ENCODE measurements at regions not wholly inside any gene's neighbourhood (a gene's known extent, or its start where the extent isn't known, plus 50 kb on each side); places are given as distances from the start of the nearest gene placed in this dataset.

DNA sequence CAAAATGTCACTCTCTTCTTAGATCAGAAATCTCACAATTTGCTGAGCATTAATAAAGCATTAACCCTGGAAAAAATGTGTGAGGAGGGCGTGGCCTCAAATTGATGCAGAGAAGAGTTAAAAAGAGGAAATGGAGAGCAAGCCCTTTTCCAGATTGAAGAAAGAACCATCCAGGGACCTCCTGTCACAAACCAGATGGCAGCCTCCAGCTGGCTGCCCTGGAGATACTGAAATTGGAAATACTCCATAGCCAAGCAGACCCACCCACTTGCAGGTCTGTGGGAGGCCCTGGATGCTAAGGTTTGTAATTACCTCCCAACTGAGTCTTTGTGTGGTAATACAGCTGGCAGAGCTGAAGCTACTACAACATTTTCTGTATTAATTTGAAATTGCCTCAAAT is 214.9 kb downstream of the IL20RB start:
- no peak overlapping the region for H2AFZ ChIP-seq (replicated peaks; ENCODE audit: low read length, poor library complexity)
- H3K27ac ChIP-seq (ENCODE audit: insufficient read depth, low read length): no peak overlapping the region
- BruUV-seq (replicated peaks): no TSS peak
- in situ Hi-C loops (cut with MboI; ENCODE audit: low sequenced_read_pairs) (no loop called here), intact Hi-C loops (cut with micrococcal nuclease) (no loop called here), dilution Hi-C loops (cut with HindIII; ENCODE audit: low sequenced_read_pairs, unreplicated experiment) (no loop called here)
- H4K91ac ChIP-seq (ENCODE audit: insufficient read depth, low read depth, low read length): no peak overlapping the region
- H2AK5ac ChIP-seq (ENCODE audit: low read depth, low read length): no peak overlapping the region
- H3K4me3 ChIP-seq (ENCODE audit: insufficient read depth, low read depth, low read length): no peak overlapping the region
- H2BK15ac ChIP-seq (ENCODE audit: low read depth, low read length): no peak overlapping the region
- H3K4me1 ChIP-seq (ENCODE audit: control insufficient read depth, insufficient read depth, low read length): no peaks in the 10 kb centered on the region
- no peaks in the 10 kb centered on the region for H3K27me3 ChIP-seq (ENCODE audit: control insufficient read depth, insufficient read depth, low read length)
- TF ChIP-seq RCOR1 (IDR thresholded peaks at IDR 0.05; ENCODE audit: insufficient replicate concordance, low read length): no peak
- no peak for TF ChIP-seq RAD21 (IDR thresholded peaks at IDR 0.05; ENCODE audit: low read length)
- TF ChIP-seq POLR2A (IDR thresholded peaks at IDR 0.05; ENCODE audit: low read depth, low read length): no peak
- no peak for TF ChIP-seq RFX5 (IDR thresholded peaks at IDR 0.05; ENCODE audit: low read depth, low read length)
- no peaks in the 10 kb centered on the region for H3K9me1 ChIP-seq (ENCODE audit: insufficient read depth, low read length)
- POLR2A ChIA-PET (ENCODE audit: unreplicated experiment): no interaction called here
- H2AK9ac ChIP-seq (replicated peaks; ENCODE audit: low read depth, low read length, poor library complexity): no peak overlapping the region
- H3K9ac ChIP-seq (ENCODE audit: low read depth, low read length): no peak overlapping the region
- H3K56ac ChIP-seq (ENCODE audit: extremely low read depth, insufficient read depth, low read length): no peak overlapping the region
- no peaks in the 10 kb centered on the region for H3K36me3 ChIP-seq (ENCODE audit: control insufficient read depth, insufficient read depth, low read length)
- no peaks in the 10 kb centered on the region for H3K79me1 ChIP-seq (ENCODE audit: low read depth in 1 of 2, low read length in 2 of 2)
- H4K8ac ChIP-seq (ENCODE audit: low read depth in 2 of 2, low read length in 2 of 2): no peak overlapping the region
- H3K4ac ChIP-seq (ENCODE audit: low read depth, low read length): no peak overlapping the region
- no CpG with 5 or more reads among the region's 1 CpG for WGBS, 2 experiments (ENCODE audit: extremely low coverage in 2 of 2, insufficient read length in 1 of 2)
- no peak overlapping the region for H3K4me2 ChIP-seq (ENCODE audit: low read depth, low read length)
- CTCF ChIA-PET: interaction anchor here (0.6 kb wide), 1 partner anchor 19 kb away, joined by 3 read pairs; no protein-coding TSS in a partner anchor
- DNase-seq (no peak), ATAC-seq (ENCODE audit: low read depth) (no peak)
- H3K23ac ChIP-seq (ENCODE audit: low read depth, low read length): no peak overlapping the region
- H3K9me3 ChIP-seq (ENCODE audit: control insufficient read depth, insufficient read depth, low read length): no peaks in the 10 kb centered on the region; the same call in 1 of the 2 replicates
- H3K18ac ChIP-seq (ENCODE audit: low read depth, low read length): no peak overlapping the region
- no peak overlapping the region for H4K5ac ChIP-seq (ENCODE audit: low read depth, low read length)
- H3K14ac ChIP-seq (replicated peaks; ENCODE audit: low read depth, low read length): no peak overlapping the region
- no peak overlapping the region for H2BK20ac ChIP-seq (ENCODE audit: low read depth, low read length)
- no peak overlapping the region for H2BK120ac ChIP-seq (ENCODE audit: low read depth, low read length)
- no peaks in the 10 kb centered on the region for H4K20me1 ChIP-seq (ENCODE audit: insufficient read depth, low read length)
- no peak overlapping the region for H2BK5ac ChIP-seq (ENCODE audit: low read depth, low read length, poor library complexity, severe bottlenecking)
